Endothelial cell of umbilical vein (primary cell): ENCODE measurements at regions not wholly inside any gene's neighbourhood (a gene's known extent, or its start where the extent isn't known, plus 50 kb on each side); places are given as distances from the start of the nearest gene placed in this dataset.

Source experiments
- BruUV-seq: library from RNA; stranded (reverse); fragments of 400-500 nt; replicated peaks from 2 replicates; lab custom pipeline; 2021; lab: Mats Ljungman, UMichigan
- CTCF ChIA-PET: fragments of 300-600, 350-600 bp; sonication (Branson Sonifier 250); formaldehyde crosslinking; loops from one replicate; lab custom pipeline; 2021; ENCODE audit warnings: antibody characterized with exemption, inconsistent platforms; lab: Charles Lee
- POLR2A ChIA-PET: fragments of 300-600, 350-600 bp; sonication (Branson Sonifier 250); formaldehyde crosslinking; loops from one replicate; lab custom pipeline; 2021; ENCODE audit warnings: antibody characterized with exemption, inconsistent platforms; lab: Charles Lee
- DNase-seq: peaks from one replicate; pipeline ENCODE4 v3.0.0-alpha.2; 2011; ENCODE audit warnings: low read depth, low spot score
- FAIRE-seq: peaks from 2 replicates; lab custom pipeline; 2011; peaks lifted over from hg19 to GRCh38; lab: Jason Lieb, UNC
- H2AFZ ChIP-seq: 2 replicates; pipeline ENCODE4 v1.6.0; 2012; ENCODE audit warnings: low read depth, low read length, control low read depth, inconsistent platforms
- H3K27ac ChIP-seq: 2 replicates; pipeline ENCODE4 v1.5.1; 2011; ENCODE audit warnings: low read depth, mild to moderate bottlenecking, control low read depth, low read length, moderate library complexity; ENCODE audit not compliant: insufficient read depth
- H3K27me3 ChIP-seq, 2 experiments: 2 replicates each; pipeline versions ENCODE4 v1.6.0 to v1.6.1; 2011; ENCODE audit warnings: low read length in 2 of 2, mixed read lengths in 1 of 2; ENCODE audit not compliant: control insufficient read depth in 2 of 2, insufficient read depth in 2 of 2
- H3K36me3 ChIP-seq, 2 experiments: 2 replicates in 1 of 2; 3 replicates in 1 of 2; pipeline ENCODE4 v1.5.1; 2011; ENCODE audit warnings: low read length in 2 of 2, mild to moderate bottlenecking in 1 of 2, moderate library complexity in 1 of 2; ENCODE audit not compliant: control insufficient read depth in 2 of 2, insufficient read depth in 2 of 2; ENCODE audit errors: extremely low read depth in 1 of 2
- H3K4me1 ChIP-seq: 3 replicates; pipeline ENCODE4 v1.5.1; 2011; ENCODE audit warnings: mild to moderate bottlenecking, low read length; ENCODE audit not compliant: control insufficient read depth, insufficient read depth; ENCODE audit errors: extremely low read depth
- H3K4me2 ChIP-seq: 2 replicates; pipeline ENCODE4 v1.6.1; 2011; ENCODE audit warnings: low read length, control low read depth, mixed read lengths; ENCODE audit not compliant: insufficient read depth
- H3K4me3 ChIP-seq, 3 experiments: fragments of 200-600 bp in 1 of 3; sonication (generic), shearing (Covaris generic) in 1 of 3; replicated peaks in 1 of 3; 2 replicates each; pipeline ENCODE4 v1.5.1; 2011 to 2016; ENCODE audit warnings: control low read depth in 3 of 3, low read length in 3 of 3, mild to moderate bottlenecking in 2 of 3, inconsistent platforms in 1 of 3, low read depth in 1 of 3, moderate library complexity in 1 of 3; ENCODE audit not compliant: insufficient read depth in 1 of 3
- H3K79me2 ChIP-seq: 2 replicates; pipeline ENCODE4 v1.6.0; 2012; ENCODE audit warnings: low read length, inconsistent platforms; ENCODE audit not compliant: control insufficient read depth, insufficient read depth
- H3K9ac ChIP-seq: replicated peaks from 2 replicates; pipeline ENCODE3; 2011; ENCODE audit warnings: low read length, control low read depth; ENCODE audit not compliant: insufficient read depth; ENCODE audit errors: extremely low read depth
- H3K9me1 ChIP-seq: replicated peaks from 3 replicates; pipeline ENCODE4 v1.6.0; 2011; ENCODE audit warnings: mild to moderate bottlenecking, low read length; ENCODE audit not compliant: control insufficient read depth, insufficient read depth; ENCODE audit errors: extremely low read depth
- H3K9me3 ChIP-seq: replicated peaks from 2 replicates; pipeline ENCODE4 v1.5.1; 2012; ENCODE audit warnings: low read length, inconsistent platforms; ENCODE audit not compliant: control insufficient read depth, insufficient read depth
- H4K20me1 ChIP-seq: replicated peaks from 2 replicates; pipeline ENCODE3; 2011; ENCODE audit warnings: mild to moderate bottlenecking, low read length; ENCODE audit not compliant: control insufficient read depth, insufficient read depth; ENCODE audit errors: extremely low read depth
- EZH2 ChIP-seq: IDR thresholded peaks from 2 replicates; pipeline ENCODE4 v1.6.1; 2012; ENCODE audit warnings: borderline replicate concordance, low read depth, mild to moderate bottlenecking, moderate library complexity, low read length, inconsistent platforms; ENCODE audit not compliant: severe bottlenecking
- FOS ChIP-seq: IDR thresholded peaks from 2 replicates; pipeline ENCODE4 v1.6.1; 2011; ENCODE audit warnings: mild to moderate bottlenecking, low read length, moderate library complexity, borderline replicate concordance; ENCODE audit not compliant: insufficient read depth
- GATA2 ChIP-seq: IDR thresholded peaks from 2 replicates; pipeline ENCODE4 v1.7.0; 2011; ENCODE audit warnings: low read depth, mild to moderate bottlenecking, moderate library complexity, mixed read lengths, low read length; ENCODE audit not compliant: insufficient read length, insufficient read depth
- JUN ChIP-seq: IDR thresholded peaks from 2 replicates; pipeline ENCODE4 v1.6.1; 2011; ENCODE audit warnings: borderline replicate concordance, low read depth; ENCODE audit not compliant: insufficient read length, insufficient read depth
- POLR2A ChIP-seq: IDR thresholded peaks from 2 replicates; pipeline ENCODE4 v1.6.1; 2012; ENCODE audit warnings: low read depth, mild to moderate bottlenecking, control low read depth, low read length
- POLR2AphosphoS5 ChIP-seq: IDR thresholded peaks from 2 replicates; pipeline ENCODE4 v1.6.1; 2012; ENCODE audit warnings: low read depth, mild to moderate bottlenecking, control low read depth, low read length, moderate library complexity; ENCODE audit not compliant: insufficient read depth
- dilution Hi-C: fragments of 300-500 bp; cut with MboI; formaldehyde crosslinking; loops from one replicate; pipeline ENCODE4 v1.15.0; 2019; ENCODE audit warnings: low sequenced_read_pairs; ENCODE audit not compliant: extremely low pct_ligation_motif_present
- intact Hi-C: fragments of 100-400 bp; cut with micrococcal nuclease; formaldehyde crosslinking; loops from one replicate; pipeline ENCODE4 v1.10.0; 2022
- TF ChIP-seq, protein P1 (sequence below), 2 donors: IDR thresholded peaks; 1 replicate in 1 of 2; 2 replicates in 1 of 2; pipeline ENCODE4 v1.5.1; 2011; ENCODE audit warnings: low read length in 2 of 2, mild to moderate bottlenecking in 2 of 2, moderate library complexity in 2 of 2, control low read depth in 1 of 2, inconsistent platforms in 1 of 2, low read depth in 1 of 2; ENCODE audit not compliant: insufficient read depth in 1 of 2; ENCODE audit errors: extremely low read depth in 1 of 2
- TF ChIP-seq, protein P2 (sequence below): IDR thresholded peaks from 2 replicates; pipeline ENCODE4 v1.6.1; 2011; ENCODE audit not compliant: insufficient read depth, insufficient read length

DNA sequence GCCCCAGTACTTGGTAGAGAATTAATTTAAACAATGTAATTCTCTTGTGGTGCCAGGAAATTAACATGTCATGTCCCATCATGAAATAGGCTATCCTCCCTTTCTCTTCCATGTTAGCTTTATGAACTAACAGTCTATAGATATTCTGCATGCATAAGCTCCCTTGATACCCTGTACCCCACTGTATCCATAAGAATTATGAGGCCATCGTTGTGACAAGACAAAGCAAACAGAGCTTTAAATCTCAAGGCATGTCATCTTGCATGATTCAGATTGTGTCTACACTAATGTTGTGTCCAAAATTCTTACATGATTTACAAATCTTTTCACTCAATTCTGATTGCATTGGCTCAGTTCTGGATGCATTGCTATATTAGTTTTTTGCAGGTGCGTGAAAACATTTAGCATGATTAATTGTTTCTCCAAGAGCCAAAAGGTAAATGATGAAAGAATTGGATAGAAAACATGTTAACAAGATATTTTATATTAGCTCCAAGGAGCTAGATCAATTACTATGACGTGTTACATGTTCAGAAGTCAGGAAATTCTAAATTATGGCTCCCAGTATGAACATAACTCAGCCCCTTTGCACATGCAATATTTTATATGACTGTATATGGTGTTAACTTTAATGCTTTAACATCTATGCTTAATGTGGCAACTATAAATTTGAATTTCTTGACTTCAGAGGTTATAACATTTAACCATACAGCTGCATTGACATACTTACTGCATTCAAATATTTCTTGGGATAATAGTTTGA, 620.3 kb downstream of the SLC4A3 start:
- H3K4me2 ChIP-seq: no peak overlapping the region
- CTCF ChIA-PET: no interaction called here
- no peaks in the 10 kb centered on the region for H4K20me1 ChIP-seq
- H3K9me3 ChIP-seq: peaks cover 5% of the 10 kb centered on the region
- H3K27me3 ChIP-seq: no peaks in the 10 kb centered on the region
- BruUV-seq: no TSS peak
- no peak overlapping the region for H3K27ac ChIP-seq
- DNase-seq (no peak), FAIRE-seq (no peak)
- no peaks in the 10 kb centered on the region for H3K9me1 ChIP-seq
- dilution Hi-C loops (no loop called here), intact Hi-C loops (no loop called here)
- H3K4me3 ChIP-seq: no peak overlapping the region
- POLR2A ChIA-PET: no interaction called here
- H3K9ac ChIP-seq: no peak overlapping the region
- TF ChIP-seq EZH2 (no peak), GATA2 (no peak), POLR2A (no peak), FOS (no peak), POLR2AphosphoS5 (no peak), JUN (no peak)
- TF ChIP-seq, protein P1, sequence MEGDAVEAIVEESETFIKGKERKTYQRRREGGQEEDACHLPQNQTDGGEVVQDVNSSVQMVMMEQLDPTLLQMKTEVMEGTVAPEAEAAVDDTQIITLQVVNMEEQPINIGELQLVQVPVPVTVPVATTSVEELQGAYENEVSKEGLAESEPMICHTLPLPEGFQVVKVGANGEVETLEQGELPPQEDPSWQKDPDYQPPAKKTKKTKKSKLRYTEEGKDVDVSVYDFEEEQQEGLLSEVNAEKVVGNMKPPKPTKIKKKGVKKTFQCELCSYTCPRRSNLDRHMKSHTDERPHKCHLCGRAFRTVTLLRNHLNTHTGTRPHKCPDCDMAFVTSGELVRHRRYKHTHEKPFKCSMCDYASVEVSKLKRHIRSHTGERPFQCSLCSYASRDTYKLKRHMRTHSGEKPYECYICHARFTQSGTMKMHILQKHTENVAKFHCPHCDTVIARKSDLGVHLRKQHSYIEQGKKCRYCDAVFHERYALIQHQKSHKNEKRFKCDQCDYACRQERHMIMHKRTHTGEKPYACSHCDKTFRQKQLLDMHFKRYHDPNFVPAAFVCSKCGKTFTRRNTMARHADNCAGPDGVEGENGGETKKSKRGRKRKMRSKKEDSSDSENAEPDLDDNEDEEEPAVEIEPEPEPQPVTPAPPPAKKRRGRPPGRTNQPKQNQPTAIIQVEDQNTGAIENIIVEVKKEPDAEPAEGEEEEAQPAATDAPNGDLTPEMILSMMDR (IDR thresholded peaks at IDR 0.05; ENCODE audit: extremely low read depth in 1 of 2, insufficient read depth in 1 of 2, low read depth in 1 of 2, low read length in 2 of 2): no peak
- TF ChIP-seq, protein P2, sequence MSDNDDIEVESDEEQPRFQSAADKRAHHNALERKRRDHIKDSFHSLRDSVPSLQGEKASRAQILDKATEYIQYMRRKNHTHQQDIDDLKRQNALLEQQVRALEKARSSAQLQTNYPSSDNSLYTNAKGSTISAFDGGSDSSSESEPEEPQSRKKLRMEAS: no peak
- H3K36me3 ChIP-seq: no peaks in the 10 kb centered on the region
- H3K79me2 ChIP-seq: no peaks in the 10 kb centered on the region
- no peak overlapping the region for H2AFZ ChIP-seq
- no peaks in the 10 kb centered on the region for H3K4me1 ChIP-seq
